NB4 (cell line): ENCODE measurements at regions not wholly inside any gene's neighbourhood (a gene's known extent, or its start where the extent isn't known, plus 50 kb on each side); places are given as distances from the start of the nearest gene placed in this dataset.

Experiments used
- DNase-seq: peaks from one replicate; pipeline ENCODE4 v3.0.0; 2010; ENCODE audit warnings: low read depth
- H3K4me3 ChIP-seq: one replicate; pipeline ENCODE4 v1.5.1; 2011; ENCODE audit warnings: mild to moderate bottlenecking, low read depth, low read length, moderate library complexity
- MYC ChIP-seq: IDR thresholded peaks from 2 replicates; pipeline ENCODE4 v1.6.1; 2011; ENCODE audit warnings: low read depth, low read length
- POLR2A ChIP-seq: IDR thresholded peaks from 2 replicates; pipeline ENCODE4 v1.6.1; 2011; ENCODE audit warnings: mild to moderate bottlenecking; ENCODE audit not compliant: insufficient read length; ENCODE audit errors: extremely low read depth
- TF ChIP-seq, protein P1 (sequence below): IDR thresholded peaks from one replicate; pipeline ENCODE4 v1.5.1; 2012; ENCODE audit warnings: low read depth, low read length
- TF ChIP-seq, protein P2 (sequence below): IDR thresholded peaks from 2 replicates; pipeline ENCODE4 v1.6.1; 2011; ENCODE audit warnings: low read depth, low read length

DNA sequence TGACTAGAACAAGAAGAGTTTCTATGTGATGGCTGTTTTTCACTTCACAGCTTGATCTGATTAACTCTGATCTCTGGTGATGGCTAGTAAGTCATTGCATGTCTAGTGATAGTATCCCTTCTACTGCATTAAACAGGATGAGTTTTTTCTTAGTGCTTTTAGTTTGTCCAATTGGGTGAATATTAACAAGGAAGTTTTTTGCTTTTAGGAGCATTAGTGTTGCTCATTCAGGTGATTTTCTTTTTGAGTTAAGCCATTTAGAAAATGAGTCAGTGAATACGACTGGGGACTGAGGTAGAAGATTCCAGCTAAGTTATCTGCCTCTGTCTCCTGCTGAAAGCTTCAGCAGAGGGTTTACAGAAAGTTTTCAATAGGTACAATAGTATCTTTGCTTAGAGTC, 306.7 kb downstream of the PIK3C3 start:
- H3K4me3 ChIP-seq: no peak overlapping the region
- no peak for DNase-seq
- no peak for TF ChIP-seq MYC
- TF ChIP-seq, protein P1, sequence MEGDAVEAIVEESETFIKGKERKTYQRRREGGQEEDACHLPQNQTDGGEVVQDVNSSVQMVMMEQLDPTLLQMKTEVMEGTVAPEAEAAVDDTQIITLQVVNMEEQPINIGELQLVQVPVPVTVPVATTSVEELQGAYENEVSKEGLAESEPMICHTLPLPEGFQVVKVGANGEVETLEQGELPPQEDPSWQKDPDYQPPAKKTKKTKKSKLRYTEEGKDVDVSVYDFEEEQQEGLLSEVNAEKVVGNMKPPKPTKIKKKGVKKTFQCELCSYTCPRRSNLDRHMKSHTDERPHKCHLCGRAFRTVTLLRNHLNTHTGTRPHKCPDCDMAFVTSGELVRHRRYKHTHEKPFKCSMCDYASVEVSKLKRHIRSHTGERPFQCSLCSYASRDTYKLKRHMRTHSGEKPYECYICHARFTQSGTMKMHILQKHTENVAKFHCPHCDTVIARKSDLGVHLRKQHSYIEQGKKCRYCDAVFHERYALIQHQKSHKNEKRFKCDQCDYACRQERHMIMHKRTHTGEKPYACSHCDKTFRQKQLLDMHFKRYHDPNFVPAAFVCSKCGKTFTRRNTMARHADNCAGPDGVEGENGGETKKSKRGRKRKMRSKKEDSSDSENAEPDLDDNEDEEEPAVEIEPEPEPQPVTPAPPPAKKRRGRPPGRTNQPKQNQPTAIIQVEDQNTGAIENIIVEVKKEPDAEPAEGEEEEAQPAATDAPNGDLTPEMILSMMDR: no peak
- TF ChIP-seq, protein P2, sequence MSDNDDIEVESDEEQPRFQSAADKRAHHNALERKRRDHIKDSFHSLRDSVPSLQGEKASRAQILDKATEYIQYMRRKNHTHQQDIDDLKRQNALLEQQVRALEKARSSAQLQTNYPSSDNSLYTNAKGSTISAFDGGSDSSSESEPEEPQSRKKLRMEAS: no peak
- TF ChIP-seq POLR2A: no peak

DNA sequence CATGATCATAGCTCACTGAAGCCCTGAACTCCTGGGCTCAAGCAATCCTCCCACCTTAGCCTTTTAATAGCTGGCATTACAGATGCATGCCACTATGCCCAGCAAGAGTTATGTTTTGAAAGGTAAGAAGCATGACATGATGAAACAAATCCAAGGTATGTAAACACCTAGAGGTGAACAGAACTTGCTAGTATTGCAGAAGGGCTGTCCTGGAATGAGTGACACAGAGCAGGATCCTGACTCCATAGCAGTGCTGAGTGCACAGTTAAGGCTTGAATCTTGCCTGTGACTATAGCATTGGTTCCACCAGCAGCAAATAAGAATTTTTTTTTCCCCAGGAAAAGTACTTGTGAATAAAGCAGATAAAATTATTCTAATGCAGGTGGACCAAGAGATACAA, 309.5 kb downstream of the PIK3C3 start:
- no peak for TF ChIP-seq POLR2A
- TF ChIP-seq, protein P2: no peak
- no peak for DNase-seq
- H3K4me3 ChIP-seq: no peak overlapping the region

DNA sequence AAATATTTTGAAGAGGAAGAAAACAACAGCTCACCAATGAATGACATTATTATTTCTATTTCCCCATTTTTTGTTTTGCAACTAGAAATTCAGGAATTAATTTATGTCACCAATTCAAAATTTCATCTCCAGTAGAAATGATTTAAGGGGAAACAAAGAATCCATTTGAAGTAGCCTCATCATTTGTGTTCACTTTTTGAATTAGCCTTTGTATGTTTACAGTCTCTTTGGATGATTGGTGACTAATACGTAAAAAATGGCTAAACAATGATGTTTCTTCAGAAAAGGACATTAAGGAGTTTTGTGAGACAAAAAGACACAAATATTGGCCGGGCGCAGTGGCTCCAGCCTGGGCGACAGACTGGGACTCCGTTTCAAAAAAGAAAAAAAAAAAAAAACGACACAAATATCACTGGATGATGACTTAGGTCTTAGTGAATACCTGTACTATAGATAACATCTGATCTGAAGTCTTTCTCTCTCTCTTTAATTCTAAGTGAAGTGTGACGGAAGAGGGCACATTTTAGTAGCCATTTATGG, 313.2 kb downstream of the PIK3C3 start:
- TF ChIP-seq, protein P2: no peak
- no peak for TF ChIP-seq POLR2A
- TF ChIP-seq MYC: no peak
- TF ChIP-seq, protein P1: no peak
- DNase-seq: no peak
- H3K4me3 ChIP-seq: no peak overlapping the region

DNA sequence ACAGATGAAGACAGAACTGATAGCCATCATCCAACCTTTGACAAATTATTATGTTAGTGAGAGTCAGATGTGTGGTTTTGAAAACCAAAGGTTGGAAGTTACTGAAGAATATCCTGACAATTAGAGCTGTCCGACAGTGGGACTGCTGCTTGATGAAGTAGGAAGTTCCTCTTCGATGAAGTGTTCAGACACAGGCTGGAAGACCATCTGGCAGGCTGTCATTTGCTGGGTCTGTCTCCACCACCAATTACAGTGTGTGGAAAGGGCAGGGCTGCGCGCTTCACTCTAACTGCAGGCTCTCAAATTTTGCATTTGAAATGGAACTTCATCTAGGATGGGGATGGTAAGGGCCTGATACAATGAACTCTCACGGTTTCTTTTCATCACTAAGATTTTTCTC, 313.8 kb downstream of the PIK3C3 start:
- DNase-seq: no peak
- TF ChIP-seq MYC: no peak
- TF ChIP-seq, protein P2: no peak
- TF ChIP-seq POLR2A: no peak
- TF ChIP-seq, protein P1: no peak

DNA sequence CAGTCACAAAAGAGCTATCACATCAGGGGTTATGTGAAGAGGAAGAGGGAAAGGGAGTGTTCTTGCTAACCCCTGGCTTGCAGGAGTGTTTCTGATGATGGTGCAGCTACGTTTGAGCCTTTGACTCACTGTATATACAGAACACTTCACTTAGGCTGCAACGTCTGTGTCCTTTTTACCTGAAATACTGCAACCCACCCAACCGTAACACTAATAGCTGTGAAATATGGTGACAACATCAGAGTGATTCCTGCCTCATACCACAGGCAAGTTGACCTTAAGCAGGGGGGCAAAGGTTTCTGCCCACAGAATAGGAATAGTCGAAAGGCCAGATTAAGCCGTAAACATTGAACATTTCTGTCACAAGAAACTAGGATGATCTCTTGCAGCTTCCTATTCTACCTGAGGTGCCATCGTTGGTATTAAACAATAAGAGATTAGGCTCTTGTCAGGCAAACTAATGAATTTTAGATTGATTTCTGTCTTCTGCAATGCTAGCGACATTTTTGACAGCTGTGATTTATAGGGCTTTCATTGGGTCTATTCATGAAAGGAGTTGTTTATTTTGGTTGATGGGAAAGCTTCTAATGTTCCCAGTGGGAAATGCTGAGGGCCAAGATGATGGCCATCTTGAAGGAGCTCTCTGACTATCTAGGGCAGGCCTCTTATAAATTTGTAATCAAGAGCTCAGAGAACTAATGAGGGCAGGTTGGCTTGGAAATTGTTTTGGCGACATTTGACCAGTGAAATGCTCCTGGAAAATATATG, 316.8 kb downstream of the PIK3C3 start:
- TF ChIP-seq, protein P1: no peak
- TF ChIP-seq, protein P2: no peak
- TF ChIP-seq POLR2A (no peak), MYC (no peak)
- no peak for DNase-seq
- H3K4me3 ChIP-seq: no peak overlapping the region

More for the DNA sequence above, 313.8 kb downstream of the PIK3C3 start:
- no peak overlapping the region for H3K4me3 ChIP-seq

DNA sequence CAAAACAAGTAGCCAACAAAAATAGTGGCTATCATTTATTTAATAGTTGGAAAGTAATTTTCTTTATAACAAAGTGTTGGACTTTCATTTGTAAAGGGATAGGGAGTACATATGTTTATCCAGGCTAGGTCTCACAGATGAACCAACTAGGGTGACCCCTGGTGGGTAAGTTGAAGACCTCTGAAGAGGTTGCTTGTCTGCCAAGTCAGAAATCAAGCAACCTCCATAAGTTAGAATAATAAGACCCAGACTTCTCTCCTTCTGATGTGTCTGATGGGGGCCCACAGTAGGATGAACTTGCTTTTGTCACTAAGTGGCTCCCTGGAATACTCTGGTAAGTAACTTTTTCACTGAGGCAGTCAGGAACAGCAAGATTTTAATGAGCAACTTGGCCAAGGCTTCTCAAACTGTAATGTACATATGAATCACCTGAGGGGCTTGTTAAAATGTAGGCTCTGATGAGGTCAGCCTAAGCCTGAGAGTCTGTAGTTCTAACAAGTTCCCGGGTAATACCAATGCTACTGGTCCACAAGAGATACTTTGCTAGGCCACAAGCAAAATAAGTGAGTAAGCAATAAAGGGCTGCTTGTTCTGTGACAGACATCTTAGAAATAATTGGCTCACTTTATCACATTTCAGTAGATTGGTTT, 319.6 kb downstream of the PIK3C3 start:
- DNase-seq: peak; percentile 38
- no peak overlapping the region for H3K4me3 ChIP-seq
- TF ChIP-seq POLR2A: no peak
- TF ChIP-seq, protein P1: peak; percentile 9
- TF ChIP-seq, protein P2: no peak
